Panc1 (cell line): ENCODE measurements at regions not wholly inside any gene's neighbourhood (a gene's known extent, or its start where the extent isn't known, plus 50 kb on each side); places are given as distances from the start of the nearest gene placed in this dataset.

ENCODE experiments used
- ATAC-seq: fragments of 200-7000 bp; cut with Tn5 transposase; 2 replicates; pipeline ENCODE4 v1.9.1; 2020; ENCODE audit warnings: mild to moderate bottlenecking, moderate library complexity
- BruUV-seq: library from RNA; stranded (reverse); fragments of 400-500 nt; replicated peaks from 2 replicates; lab custom pipeline; 2021; lab: Mats Ljungman, UMichigan
- CTCF ChIA-PET: fragments of 300-600 bp; sonication (Branson Sonifier 250); formaldehyde crosslinking; loops from one replicate; lab custom pipeline; 2022; ENCODE audit warnings: antibody characterized with exemption; lab: Charles Lee
- POLR2A ChIA-PET: fragments of 300-600 bp; sonication (Branson Sonifier 250); formaldehyde crosslinking; loops from one replicate; lab custom pipeline; 2022; ENCODE audit warnings: antibody characterized with exemption; lab: Charles Lee
- DNase-seq: peaks from one replicate; pipeline ENCODE4 v3.0.0-alpha.2; 2010; ENCODE audit warnings: low read depth, low spot score
- H3K27ac ChIP-seq: 2 replicates; pipeline ENCODE4 v1.5.1; 2011; ENCODE audit warnings: mild to moderate bottlenecking, low read length, inconsistent platforms
- H3K27me3 ChIP-seq: fragments of 200-500 bp; sonication (Bioruptor generic); 2 replicates; pipeline ENCODE4 v1.6.0; 2014; ENCODE audit warnings: low read length, inconsistent platforms; ENCODE audit not compliant: control insufficient read depth, insufficient read depth
- H3K36me3 ChIP-seq: fragments of 200-500 bp; sonication (Bioruptor generic); 2 replicates; pipeline ENCODE4 v1.5.1; 2014; ENCODE audit warnings: inconsistent platforms, mild to moderate bottlenecking, low read length, moderate library complexity; ENCODE audit not compliant: control insufficient read depth, insufficient read depth
- H3K4me1 ChIP-seq: 2 replicates; pipeline ENCODE4 v1.5.1; 2011; ENCODE audit warnings: inconsistent platforms, mild to moderate bottlenecking, low read length, moderate library complexity; ENCODE audit not compliant: control insufficient read depth, insufficient read depth
- H3K4me3 ChIP-seq, 2 experiments: 2 replicates each; pipeline ENCODE4 v1.5.1; 2011 to 2012; ENCODE audit warnings: low read depth in 2 of 2, low read length in 2 of 2, mild to moderate bottlenecking in 2 of 2, inconsistent platforms in 1 of 2, moderate library complexity in 1 of 2
- H3K9me3 ChIP-seq: fragments of 200-500 bp; sonication (Bioruptor generic); 2 replicates; pipeline ENCODE4 v1.5.1; 2014; ENCODE audit warnings: low read depth, mild to moderate bottlenecking, inconsistent platforms, low read length, moderate library complexity; ENCODE audit not compliant: control insufficient read depth, insufficient read depth
- POLR2AphosphoS5 ChIP-seq: IDR thresholded peaks from 2 replicates; pipeline ENCODE4 v1.6.1; 2012; ENCODE audit warnings: mild to moderate bottlenecking, low read depth, low read length, moderate library complexity
- SIN3A ChIP-seq: IDR thresholded peaks from 2 replicates; pipeline ENCODE4 v1.6.1; 2012; ENCODE audit warnings: low read depth, mild to moderate bottlenecking, low read length, moderate library complexity, borderline replicate concordance; ENCODE audit not compliant: insufficient read depth
- TCF7L2 ChIP-seq: IDR thresholded peaks from 2 replicates; pipeline ENCODE4 v1.6.1; 2011; ENCODE audit warnings: mild to moderate bottlenecking, low read depth, low read length, inconsistent platforms
- in situ Hi-C: cut with HindIII; loops from 2 replicates; pipeline ENCODE4 v1.10.0; 2016; ENCODE audit warnings: low sequenced_read_pairs, low pct_unique_long_range_greater_than_20kb
- intact Hi-C: fragments of 100-400 bp; cut with micrococcal nuclease; formaldehyde crosslinking; loops from one replicate; pipeline ENCODE4 v1.10.0; 2022; ENCODE audit not compliant: unreplicated experiment
- TF ChIP-seq, protein P1 (sequence below), 2 experiments: IDR thresholded peaks; 2 replicates each; pipeline ENCODE4 v1.6.1; 2011 to 2012; ENCODE audit warnings: low read depth in 2 of 2, control low read depth in 1 of 2, low read length in 1 of 2, mild to moderate bottlenecking in 1 of 2, moderate library complexity in 1 of 2; ENCODE audit not compliant: insufficient read depth in 1 of 2
- TF ChIP-seq, protein P2 (sequence below): fragments of 450-650 bp; IDR thresholded peaks from 2 replicates; pipeline ENCODE4 v1.5.1; 2017; ENCODE audit warnings: mild to moderate bottlenecking

DNA sequence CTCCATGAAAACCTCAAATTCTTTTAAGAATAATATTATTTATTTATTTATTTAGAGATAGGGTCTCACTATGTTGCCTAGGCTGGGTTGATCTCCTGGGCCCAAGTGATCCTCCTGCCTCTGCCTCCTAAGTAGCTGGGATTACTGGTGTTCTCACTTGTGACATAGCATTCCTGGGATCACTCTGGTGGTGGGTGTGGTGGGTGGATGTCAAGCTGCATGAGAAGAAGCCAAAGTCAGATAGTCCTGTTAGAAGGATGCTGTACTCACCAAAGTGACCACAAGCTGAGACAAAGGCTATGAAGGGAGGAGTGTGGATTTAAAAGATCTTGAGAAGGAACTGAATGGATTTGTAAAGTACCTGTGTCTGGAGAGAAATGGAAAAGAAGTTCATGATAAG, 87.9 kb upstream of the SPON1 start:
- no peaks in the 10 kb centered on the region for H3K36me3 ChIP-seq
- ATAC-seq (no peak), DNase-seq (no peak)
- no peak overlapping the region for H3K27ac ChIP-seq
- H3K27me3 ChIP-seq = no peaks in the 10 kb centered on the region
- no peaks in the 10 kb centered on the region for H3K9me3 ChIP-seq
- H3K4me3 ChIP-seq = no peak overlapping the region
- CTCF ChIA-PET = no interaction called here
- intact Hi-C loops = no loop called here
- POLR2A ChIA-PET = no interaction called here
- TF ChIP-seq TCF7L2 (no peak), POLR2AphosphoS5 (no peak), SIN3A (no peak)
- TF ChIP-seq, protein P1, sequence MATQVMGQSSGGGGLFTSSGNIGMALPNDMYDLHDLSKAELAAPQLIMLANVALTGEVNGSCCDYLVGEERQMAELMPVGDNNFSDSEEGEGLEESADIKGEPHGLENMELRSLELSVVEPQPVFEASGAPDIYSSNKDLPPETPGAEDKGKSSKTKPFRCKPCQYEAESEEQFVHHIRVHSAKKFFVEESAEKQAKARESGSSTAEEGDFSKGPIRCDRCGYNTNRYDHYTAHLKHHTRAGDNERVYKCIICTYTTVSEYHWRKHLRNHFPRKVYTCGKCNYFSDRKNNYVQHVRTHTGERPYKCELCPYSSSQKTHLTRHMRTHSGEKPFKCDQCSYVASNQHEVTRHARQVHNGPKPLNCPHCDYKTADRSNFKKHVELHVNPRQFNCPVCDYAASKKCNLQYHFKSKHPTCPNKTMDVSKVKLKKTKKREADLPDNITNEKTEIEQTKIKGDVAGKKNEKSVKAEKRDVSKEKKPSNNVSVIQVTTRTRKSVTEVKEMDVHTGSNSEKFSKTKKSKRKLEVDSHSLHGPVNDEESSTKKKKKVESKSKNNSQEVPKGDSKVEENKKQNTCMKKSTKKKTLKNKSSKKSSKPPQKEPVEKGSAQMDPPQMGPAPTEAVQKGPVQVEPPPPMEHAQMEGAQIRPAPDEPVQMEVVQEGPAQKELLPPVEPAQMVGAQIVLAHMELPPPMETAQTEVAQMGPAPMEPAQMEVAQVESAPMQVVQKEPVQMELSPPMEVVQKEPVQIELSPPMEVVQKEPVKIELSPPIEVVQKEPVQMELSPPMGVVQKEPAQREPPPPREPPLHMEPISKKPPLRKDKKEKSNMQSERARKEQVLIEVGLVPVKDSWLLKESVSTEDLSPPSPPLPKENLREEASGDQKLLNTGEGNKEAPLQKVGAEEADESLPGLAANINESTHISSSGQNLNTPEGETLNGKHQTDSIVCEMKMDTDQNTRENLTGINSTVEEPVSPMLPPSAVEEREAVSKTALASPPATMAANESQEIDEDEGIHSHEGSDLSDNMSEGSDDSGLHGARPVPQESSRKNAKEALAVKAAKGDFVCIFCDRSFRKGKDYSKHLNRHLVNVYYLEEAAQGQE (IDR thresholded peaks at IDR 0.05; ENCODE audit: insufficient read depth in 1 of 2, low read depth in 2 of 2, low read length in 1 of 2) = no peak
- TF ChIP-seq, protein P2, sequence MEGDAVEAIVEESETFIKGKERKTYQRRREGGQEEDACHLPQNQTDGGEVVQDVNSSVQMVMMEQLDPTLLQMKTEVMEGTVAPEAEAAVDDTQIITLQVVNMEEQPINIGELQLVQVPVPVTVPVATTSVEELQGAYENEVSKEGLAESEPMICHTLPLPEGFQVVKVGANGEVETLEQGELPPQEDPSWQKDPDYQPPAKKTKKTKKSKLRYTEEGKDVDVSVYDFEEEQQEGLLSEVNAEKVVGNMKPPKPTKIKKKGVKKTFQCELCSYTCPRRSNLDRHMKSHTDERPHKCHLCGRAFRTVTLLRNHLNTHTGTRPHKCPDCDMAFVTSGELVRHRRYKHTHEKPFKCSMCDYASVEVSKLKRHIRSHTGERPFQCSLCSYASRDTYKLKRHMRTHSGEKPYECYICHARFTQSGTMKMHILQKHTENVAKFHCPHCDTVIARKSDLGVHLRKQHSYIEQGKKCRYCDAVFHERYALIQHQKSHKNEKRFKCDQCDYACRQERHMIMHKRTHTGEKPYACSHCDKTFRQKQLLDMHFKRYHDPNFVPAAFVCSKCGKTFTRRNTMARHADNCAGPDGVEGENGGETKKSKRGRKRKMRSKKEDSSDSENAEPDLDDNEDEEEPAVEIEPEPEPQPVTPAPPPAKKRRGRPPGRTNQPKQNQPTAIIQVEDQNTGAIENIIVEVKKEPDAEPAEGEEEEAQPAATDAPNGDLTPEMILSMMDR = no peak
- H3K4me1 ChIP-seq = no peaks in the 10 kb centered on the region; the same call in 1 of the 2 replicates
- BruUV-seq = no TSS peak
- in situ Hi-C loops = no loop called here

- in situ Hi-C loops = no loop called here
- TF ChIP-seq, protein P2 = no peak
- TF ChIP-seq SIN3A = no peak
- TF ChIP-seq POLR2AphosphoS5 = no peak
- TF ChIP-seq TCF7L2 = no peak
- TF ChIP-seq, protein P1 (IDR thresholded peaks at IDR 0.05; ENCODE audit: insufficient read depth in 1 of 2, low read depth in 2 of 2, low read length in 1 of 2) = no peak
- Histone ChIP-seq H3K4me1 (no peaks in the 10 kb centered on the region; the same call in 1 of the 2 replicates), H3K36me3 (no peaks in the 10 kb centered on the region), H3K4me3 (no peak overlapping the region), H3K27me3 (no peaks in the 10 kb centered on the region), H3K27ac (no peak overlapping the region), H3K9me3 (no peaks in the 10 kb centered on the region)
- ATAC-seq (no peak), DNase-seq (no peak)
- intact Hi-C loops = no loop called here
- BruUV-seq = no TSS peak
- POLR2A ChIA-PET = no interaction called here
- CTCF ChIA-PET = no interaction called here
Measured at GRCh38 chr11:13875643-13876042, 86.9 kb upstream of the SPON1 start.
